VCaP (cell line): ENCODE measurements at regions not wholly inside any gene's neighbourhood (a gene's known extent, or its start where the extent isn't known, plus 50 kb on each side); places are given as distances from the start of the nearest gene placed in this dataset.
"Not testable (repeated sequence)": the region's sequence is repeated elsewhere in the genome, so short reads cannot be mapped to it uniquely, and the experiment has no call there.

ENCODE experiments used
- H3K27ac ChIP-seq: fragments of 450-650 bp; 2 replicates; pipeline ENCODE4 v1.5.1; 2017
- TF ChIP-seq, protein P1 (sequence below): fragments of 450-650 bp; conservative IDR thresholded peaks from 2 replicates; pipeline ENCODE4 v1.5.1; 2017; ENCODE audit warnings: mild to moderate bottlenecking, moderate library complexity

DNA sequence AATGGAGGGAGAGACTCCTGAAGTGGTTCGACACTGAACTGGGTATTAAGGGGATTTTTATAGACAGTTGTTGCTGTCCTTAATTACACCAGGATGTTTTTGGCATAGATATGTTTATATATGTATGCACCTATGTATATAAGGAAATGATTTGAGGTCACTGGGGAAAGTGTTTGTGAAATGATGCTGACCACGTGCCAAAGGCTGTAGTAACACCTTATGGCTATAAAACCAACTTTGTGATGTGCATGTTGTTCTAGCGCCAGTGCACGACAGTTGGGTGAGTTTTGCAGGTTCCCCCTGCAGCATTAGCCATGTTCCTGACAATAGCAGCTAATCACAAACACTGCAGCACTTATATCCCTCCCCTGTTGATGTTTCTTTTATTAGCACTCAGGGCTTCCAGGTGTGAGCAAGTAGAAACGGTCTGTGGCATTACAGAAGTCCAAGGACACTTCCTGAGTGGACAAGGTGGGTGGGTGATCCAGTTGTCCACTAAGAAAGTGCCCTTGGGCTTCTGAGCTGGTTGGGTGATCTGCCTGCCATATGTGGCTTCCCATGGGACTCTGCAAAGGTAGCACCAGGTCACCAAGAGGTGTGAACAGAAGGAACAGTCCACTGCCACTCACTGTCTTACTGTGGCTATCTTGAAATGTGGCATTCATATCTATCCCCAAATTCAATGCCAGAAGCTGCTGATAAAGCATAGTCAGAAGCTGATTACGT lies 63.0 kb upstream of the RBM24 start:
- TF ChIP-seq, protein P1, sequence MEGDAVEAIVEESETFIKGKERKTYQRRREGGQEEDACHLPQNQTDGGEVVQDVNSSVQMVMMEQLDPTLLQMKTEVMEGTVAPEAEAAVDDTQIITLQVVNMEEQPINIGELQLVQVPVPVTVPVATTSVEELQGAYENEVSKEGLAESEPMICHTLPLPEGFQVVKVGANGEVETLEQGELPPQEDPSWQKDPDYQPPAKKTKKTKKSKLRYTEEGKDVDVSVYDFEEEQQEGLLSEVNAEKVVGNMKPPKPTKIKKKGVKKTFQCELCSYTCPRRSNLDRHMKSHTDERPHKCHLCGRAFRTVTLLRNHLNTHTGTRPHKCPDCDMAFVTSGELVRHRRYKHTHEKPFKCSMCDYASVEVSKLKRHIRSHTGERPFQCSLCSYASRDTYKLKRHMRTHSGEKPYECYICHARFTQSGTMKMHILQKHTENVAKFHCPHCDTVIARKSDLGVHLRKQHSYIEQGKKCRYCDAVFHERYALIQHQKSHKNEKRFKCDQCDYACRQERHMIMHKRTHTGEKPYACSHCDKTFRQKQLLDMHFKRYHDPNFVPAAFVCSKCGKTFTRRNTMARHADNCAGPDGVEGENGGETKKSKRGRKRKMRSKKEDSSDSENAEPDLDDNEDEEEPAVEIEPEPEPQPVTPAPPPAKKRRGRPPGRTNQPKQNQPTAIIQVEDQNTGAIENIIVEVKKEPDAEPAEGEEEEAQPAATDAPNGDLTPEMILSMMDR, result no peak

GRCh38 chr6:17218749-17219093 lies 62.4 kb upstream of the RBM24 start:
- TF ChIP-seq, protein P1, result no peak
- H3K27ac ChIP-seq, result no peak overlapping the region

More for the DNA sequence above, 63.0 kb upstream of the RBM24 start:
- H3K27ac ChIP-seq, result no peak overlapping the region

- TF ChIP-seq, protein P1, result no peak
- H3K27ac ChIP-seq, result no peak overlapping the region
These were observed 62.1 kb upstream of the RBM24 start for GRCh38 chr6:17219098-17219497.

GRCh38 chr6:17220040-17220910 lies 60.9 kb upstream of the RBM24 start:
- TF ChIP-seq, protein P1, result no peak
- no peak overlapping the region for H3K27ac ChIP-seq

- TF ChIP-seq, protein P1, result no peak
These were observed 57.1 kb upstream of the RBM24 start for GRCh38 chr6:17224056-17224455.

DNA sequence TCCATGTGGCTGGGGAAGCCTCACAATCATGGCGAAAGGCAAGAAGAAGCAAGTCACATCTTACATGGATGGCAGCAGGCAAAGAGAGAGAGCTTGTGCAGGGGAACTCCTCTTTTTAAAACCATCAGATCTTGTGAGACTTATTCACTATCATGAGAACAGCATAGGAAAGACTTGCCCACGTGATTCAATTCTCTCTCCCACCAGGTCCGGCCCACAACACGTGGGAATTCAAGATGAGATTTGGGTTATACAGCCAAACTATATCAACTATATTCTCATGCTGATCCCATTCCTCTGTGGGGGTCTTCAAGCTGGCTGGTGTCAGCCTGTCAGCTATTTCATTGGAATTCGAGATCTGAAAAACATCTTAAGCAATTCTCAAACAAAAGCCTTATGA lies 56.7 kb upstream of the RBM24 start:
- not testable (repeated sequence) for H3K27ac ChIP-seq

More at GRCh38 chr6:17224056-17224455, 57.1 kb upstream of the RBM24 start:
- H3K27ac ChIP-seq, result no peak overlapping the region

DNA sequence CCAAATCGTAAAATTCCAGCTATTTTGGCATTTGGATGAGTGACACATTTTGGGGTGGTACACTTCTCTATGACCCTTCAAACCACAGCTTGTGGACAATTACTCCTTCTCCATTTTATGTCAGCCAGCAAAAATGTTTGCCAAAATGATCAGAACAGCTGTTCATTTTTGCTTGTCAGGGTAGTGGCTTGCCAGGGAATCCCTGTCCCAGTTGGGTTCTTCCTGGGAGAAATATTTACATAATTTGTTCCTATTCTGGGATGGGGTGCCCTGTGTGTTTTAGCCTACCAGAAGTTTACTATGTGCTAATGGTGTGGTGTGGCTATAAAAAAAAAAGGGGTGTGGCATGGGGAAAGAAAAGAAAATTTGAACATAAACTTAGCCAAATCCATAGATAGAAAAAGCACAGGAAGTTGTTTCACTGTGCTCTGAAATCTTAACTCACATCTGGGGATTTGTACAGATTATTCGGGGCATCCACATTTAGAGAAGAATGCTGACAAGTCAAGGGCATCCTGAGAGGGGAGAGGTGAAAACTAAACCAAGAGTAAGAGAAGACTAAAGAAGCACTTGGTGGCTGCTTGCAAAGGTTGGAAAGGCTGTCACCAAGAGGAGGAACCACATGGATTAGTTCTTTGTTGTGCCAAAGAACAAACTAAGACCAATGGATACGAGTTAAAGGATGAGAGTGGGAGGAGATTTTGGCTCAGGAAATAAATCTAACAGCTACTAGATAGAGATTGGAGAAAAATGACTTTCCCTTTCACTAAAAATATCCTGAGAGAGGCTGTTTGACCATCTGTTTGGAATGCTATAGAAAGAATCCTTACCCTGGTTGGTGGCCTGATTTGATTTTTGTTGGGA lies 55.2 kb upstream of the RBM24 start:
- no peak overlapping the region for H3K27ac ChIP-seq
- TF ChIP-seq, protein P1, result no peak
